ENCODE measurements at regions not wholly inside any gene's neighbourhood (a gene's known extent, or its start where the extent isn't known, plus 50 kb on each side); places are given as distances from the start of the nearest gene placed in this dataset.

DNA sequence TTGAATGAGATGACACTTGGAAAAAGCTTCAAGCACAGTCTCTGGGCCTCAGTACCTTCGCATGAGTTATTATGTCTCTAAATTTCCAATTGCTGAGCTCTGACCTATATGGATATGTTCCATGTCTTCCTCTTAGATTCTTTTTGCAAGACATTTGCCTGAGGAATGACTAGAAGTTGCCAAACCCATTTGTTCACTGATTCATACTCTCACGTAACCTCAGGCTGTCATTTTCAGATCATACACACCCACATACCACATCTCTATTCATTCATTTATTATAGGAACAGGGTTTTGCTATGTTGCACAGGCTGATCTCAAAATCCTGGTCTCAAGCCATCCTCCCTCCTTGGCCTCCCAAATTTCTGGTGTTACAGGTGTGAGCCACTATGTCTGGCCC lies 2137.1 kb upstream of the TENM3 start:
- no peak for TF ChIP-seq ZNF605 (CRISPR knock-in tag; IDR thresholded peaks at IDR 0.05)
- no peak for TF ChIP-seq GABPA (IDR thresholded peaks at IDR 0.05; ENCODE audit: low read depth, low read length)
- TF ChIP-seq GABPA (CRISPR knock-in tag; IDR thresholded peaks at IDR 0.05; ENCODE audit: low read depth), result no peak
- TF ChIP-seq, protein P1, sequence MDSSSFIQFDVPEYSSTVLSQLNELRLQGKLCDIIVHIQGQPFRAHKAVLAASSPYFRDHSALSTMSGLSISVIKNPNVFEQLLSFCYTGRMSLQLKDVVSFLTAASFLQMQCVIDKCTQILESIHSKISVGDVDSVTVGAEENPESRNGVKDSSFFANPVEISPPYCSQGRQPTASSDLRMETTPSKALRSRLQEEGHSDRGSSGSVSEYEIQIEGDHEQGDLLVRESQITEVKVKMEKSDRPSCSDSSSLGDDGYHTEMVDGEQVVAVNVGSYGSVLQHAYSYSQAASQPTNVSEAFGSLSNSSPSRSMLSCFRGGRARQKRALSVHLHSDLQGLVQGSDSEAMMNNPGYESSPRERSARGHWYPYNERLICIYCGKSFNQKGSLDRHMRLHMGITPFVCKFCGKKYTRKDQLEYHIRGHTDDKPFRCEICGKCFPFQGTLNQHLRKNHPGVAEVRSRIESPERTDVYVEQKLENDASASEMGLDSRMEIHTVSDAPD (CRISPR knock-in tag; IDR thresholded peaks at IDR 0.05), result no peak
- TF ChIP-seq, protein P2, sequence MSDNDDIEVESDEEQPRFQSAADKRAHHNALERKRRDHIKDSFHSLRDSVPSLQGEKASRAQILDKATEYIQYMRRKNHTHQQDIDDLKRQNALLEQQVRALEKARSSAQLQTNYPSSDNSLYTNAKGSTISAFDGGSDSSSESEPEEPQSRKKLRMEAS (IDR thresholded peaks at IDR 0.05), result no peak
- TF ChIP-seq, protein P3, sequence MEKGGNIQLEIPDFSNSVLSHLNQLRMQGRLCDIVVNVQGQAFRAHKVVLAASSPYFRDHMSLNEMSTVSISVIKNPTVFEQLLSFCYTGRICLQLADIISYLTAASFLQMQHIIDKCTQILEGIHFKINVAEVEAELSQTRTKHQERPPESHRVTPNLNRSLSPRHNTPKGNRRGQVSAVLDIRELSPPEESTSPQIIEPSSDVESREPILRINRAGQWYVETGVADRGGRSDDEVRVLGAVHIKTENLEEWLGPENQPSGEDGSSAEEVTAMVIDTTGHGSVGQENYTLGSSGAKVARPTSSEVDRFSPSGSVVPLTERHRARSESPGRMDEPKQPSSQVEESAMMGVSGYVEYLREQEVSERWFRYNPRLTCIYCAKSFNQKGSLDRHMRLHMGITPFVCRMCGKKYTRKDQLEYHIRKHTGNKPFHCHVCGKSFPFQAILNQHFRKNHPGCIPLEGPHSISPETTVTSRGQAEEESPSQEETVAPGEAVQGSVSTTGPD (CRISPR knock-in tag; IDR thresholded peaks at IDR 0.05), result no peak
- TF ChIP-seq MBD4 (IDR thresholded peaks at IDR 0.05; ENCODE audit: borderline replicate concordance, low read length), result no peak
- TF ChIP-seq PHB2 (IDR thresholded peaks at IDR 0.05; ENCODE audit: partially characterized antibody), result no peak
- TF ChIP-seq, protein P4, sequence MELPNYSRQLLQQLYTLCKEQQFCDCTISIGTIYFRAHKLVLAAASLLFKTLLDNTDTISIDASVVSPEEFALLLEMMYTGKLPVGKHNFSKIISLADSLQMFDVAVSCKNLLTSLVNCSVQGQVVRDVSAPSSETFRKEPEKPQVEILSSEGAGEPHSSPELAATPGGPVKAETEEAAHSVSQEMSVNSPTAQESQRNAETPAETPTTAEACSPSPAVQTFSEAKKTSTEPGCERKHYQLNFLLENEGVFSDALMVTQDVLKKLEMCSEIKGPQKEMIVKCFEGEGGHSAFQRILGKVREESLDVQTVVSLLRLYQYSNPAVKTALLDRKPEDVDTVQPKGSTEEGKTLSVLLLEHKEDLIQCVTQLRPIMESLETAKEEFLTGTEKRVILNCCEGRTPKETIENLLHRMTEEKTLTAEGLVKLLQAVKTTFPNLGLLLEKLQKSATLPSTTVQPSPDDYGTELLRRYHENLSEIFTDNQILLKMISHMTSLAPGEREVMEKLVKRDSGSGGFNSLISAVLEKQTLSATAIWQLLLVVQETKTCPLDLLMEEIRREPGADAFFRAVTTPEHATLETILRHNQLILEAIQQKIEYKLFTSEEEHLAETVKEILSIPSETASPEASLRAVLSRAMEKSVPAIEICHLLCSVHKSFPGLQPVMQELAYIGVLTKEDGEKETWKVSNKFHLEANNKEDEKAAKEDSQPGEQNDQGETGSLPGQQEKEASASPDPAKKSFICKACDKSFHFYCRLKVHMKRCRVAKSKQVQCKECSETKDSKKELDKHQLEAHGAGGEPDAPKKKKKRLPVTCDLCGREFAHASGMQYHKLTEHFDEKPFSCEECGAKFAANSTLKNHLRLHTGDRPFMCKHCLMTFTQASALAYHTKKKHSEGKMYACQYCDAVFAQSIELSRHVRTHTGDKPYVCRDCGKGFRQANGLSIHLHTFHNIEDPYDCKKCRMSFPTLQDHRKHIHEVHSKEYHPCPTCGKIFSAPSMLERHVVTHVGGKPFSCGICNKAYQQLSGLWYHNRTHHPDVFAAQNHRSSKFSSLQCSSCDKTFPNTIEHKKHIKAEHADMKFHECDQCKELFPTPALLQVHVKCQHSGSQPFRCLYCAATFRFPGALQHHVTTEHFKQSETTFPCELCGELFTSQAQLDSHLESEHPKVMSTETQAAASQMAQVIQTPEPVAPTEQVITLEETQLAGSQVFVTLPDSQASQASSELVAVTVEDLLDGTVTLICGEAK (IDR thresholded peaks at IDR 0.05), result no peak
- TF ChIP-seq, protein P4 (CRISPR knock-in tag; IDR thresholded peaks at IDR 0.05), result no peak
- no peak for TF ChIP-seq TP53 (CRISPR knock-in tag; conservative IDR thresholded peaks at IDR 0.05)
- no peak for TF ChIP-seq RFXANK (CRISPR knock-in tag; IDR thresholded peaks at IDR 0.05)
- TF ChIP-seq ZNF75D (CRISPR knock-in tag; IDR thresholded peaks at IDR 0.05; ENCODE audit: borderline replicate concordance), result no peak

Data from HepG2 (cell line).